ENCODE measurements at regions not wholly inside any gene's neighbourhood (a gene's known extent, or its start where the extent isn't known, plus 50 kb on each side); places are given as distances from the start of the nearest gene placed in this dataset.

GRCh38 chr2:187078297-187078696, 229.3 kb upstream of the ZSWIM2 start:
- DNase-seq: no peak
- Histone ChIP-seq H3K4me3 (replicated peaks in 1 of 3; ENCODE audit: low read depth in 2 of 3, low read length in 3 of 3) (no peak overlapping the region), H3K9ac (ENCODE audit: insufficient read depth, low read length, poor library complexity, severe bottlenecking) (no peak overlapping the region), H3K9me3 (replicated peaks in 1 of 2; ENCODE audit: control insufficient read depth in 1 of 2, insufficient read depth in 1 of 2, low read length in 2 of 2) (no peaks in the 10 kb centered on the region), H3K79me2 (ENCODE audit: insufficient read depth, low read length) (no peaks in the 10 kb centered on the region), H2AFZ (ENCODE audit: insufficient read depth, low read depth, low read length, poor library complexity, severe bottlenecking) (no peak overlapping the region), H3K27ac (ENCODE audit: low read depth in 1 of 2, low read length in 2 of 2) (no peak overlapping the region), H3K4me2 (replicated peaks; ENCODE audit: extremely low read depth, low read length, poor library complexity, severe bottlenecking) (no peak overlapping the region), H3K27me3 (ENCODE audit: control insufficient read depth in 2 of 2, insufficient read depth in 2 of 2, low read length in 2 of 2) (no peaks in the 10 kb centered on the region), H3K4me1 (ENCODE audit: control insufficient read depth in 1 of 2, insufficient read depth in 2 of 2, low read length in 2 of 2) (no peaks in the 10 kb centered on the region), H3K36me3 (replicated peaks in 1 of 2; ENCODE audit: control insufficient read depth in 1 of 2, insufficient read depth in 2 of 2, low read length in 2 of 2) (no peaks in the 10 kb centered on the region), H4K20me1 (ENCODE audit: insufficient read depth, low read length) (no peaks in the 10 kb centered on the region)
- H3K4me3 Mint-ChIP-seq: no peak overlapping the region
- H3K36me3 Mint-ChIP-seq: no peaks in the 10 kb centered on the region
- intact Hi-C loops (cut with micrococcal nuclease): no loop called here
- no peak for TF ChIP-seq CTCF (IDR thresholded peaks at IDR 0.05)
- H3K27me3 Mint-ChIP-seq (ENCODE audit: low read depth in 3 of 3): no peaks in the 10 kb centered on the region
- no peak overlapping the region for H3K27ac Mint-ChIP-seq
- peaks cover 0 to 4% (median 0%) of the 10 kb centered on the region in 7 donors for H3K9me3 Mint-ChIP-seq
- WGBS (ENCODE audit: insufficient coverage): 56% methylated on average over 1 of the region's 1 CpG
- no peaks in the 10 kb centered on the region for H3K4me1 Mint-ChIP-seq

GRCh38 chr2:187075671-187076070, 226.7 kb upstream of the ZSWIM2 start:
- no peak overlapping the region for H3K27ac Mint-ChIP-seq
- Histone ChIP-seq H3K9me3 (replicated peaks in 1 of 2; ENCODE audit: control insufficient read depth in 1 of 2, insufficient read depth in 1 of 2, low read length in 2 of 2) (no peaks in the 10 kb centered on the region), H3K36me3 (replicated peaks in 1 of 2; ENCODE audit: control insufficient read depth in 1 of 2, insufficient read depth in 2 of 2, low read length in 2 of 2) (no peaks in the 10 kb centered on the region), H4K20me1 (ENCODE audit: insufficient read depth, low read length) (no peaks in the 10 kb centered on the region), H3K4me3 (replicated peaks in 1 of 3; ENCODE audit: low read depth in 2 of 3, low read length in 3 of 3) (no peak overlapping the region), H3K27me3 (ENCODE audit: control insufficient read depth in 2 of 2, insufficient read depth in 2 of 2, low read length in 2 of 2) (no peaks in the 10 kb centered on the region), H3K27ac (ENCODE audit: low read depth in 1 of 2, low read length in 2 of 2) (no peak overlapping the region), H3K79me2 (ENCODE audit: insufficient read depth, low read length) (no peaks in the 10 kb centered on the region), H2AFZ (ENCODE audit: insufficient read depth, low read depth, low read length, poor library complexity, severe bottlenecking) (no peak overlapping the region), H3K9ac (ENCODE audit: insufficient read depth, low read length, poor library complexity, severe bottlenecking) (no peak overlapping the region), H3K4me2 (replicated peaks; ENCODE audit: extremely low read depth, low read length, poor library complexity, severe bottlenecking) (no peak overlapping the region), H3K4me1 (ENCODE audit: control insufficient read depth in 1 of 2, insufficient read depth in 2 of 2, low read length in 2 of 2) (no peaks in the 10 kb centered on the region)
- WGBS (ENCODE audit: insufficient coverage): no CpG with 5 or more reads among the region's 4 CpGs
- H3K36me3 Mint-ChIP-seq: no peaks in the 10 kb centered on the region
- intact Hi-C loops (cut with micrococcal nuclease): no loop called here
- no peaks in the 10 kb centered on the region for H3K4me1 Mint-ChIP-seq
- H3K4me3 Mint-ChIP-seq: no peak overlapping the region
- TF ChIP-seq CTCF (IDR thresholded peaks at IDR 0.05): no peak
- peaks cover 0 to 2% (median 0%) of the 10 kb centered on the region in 3 donors for H3K27me3 Mint-ChIP-seq (ENCODE audit: low read depth in 3 of 3)
- DNase-seq: no peak
- peaks cover 0 to 8% (median 0%) of the 10 kb centered on the region in 7 donors for H3K9me3 Mint-ChIP-seq
